AG08396 (cell line): ENCODE measurements at regions not wholly inside any gene's neighbourhood (a gene's known extent, or its start where the extent isn't known, plus 50 kb on each side); places are given as distances from the start of the nearest gene placed in this dataset.
"Not testable (repeated sequence)": the region's sequence is repeated elsewhere in the genome, so short reads cannot be mapped to it uniquely, and the experiment has no call there.

Source experiments
- DNase-seq: peaks from one replicate; pipeline ENCODE4 v3.0.0; 2012; ENCODE audit warnings: low spot score, mixed read lengths

DNA sequence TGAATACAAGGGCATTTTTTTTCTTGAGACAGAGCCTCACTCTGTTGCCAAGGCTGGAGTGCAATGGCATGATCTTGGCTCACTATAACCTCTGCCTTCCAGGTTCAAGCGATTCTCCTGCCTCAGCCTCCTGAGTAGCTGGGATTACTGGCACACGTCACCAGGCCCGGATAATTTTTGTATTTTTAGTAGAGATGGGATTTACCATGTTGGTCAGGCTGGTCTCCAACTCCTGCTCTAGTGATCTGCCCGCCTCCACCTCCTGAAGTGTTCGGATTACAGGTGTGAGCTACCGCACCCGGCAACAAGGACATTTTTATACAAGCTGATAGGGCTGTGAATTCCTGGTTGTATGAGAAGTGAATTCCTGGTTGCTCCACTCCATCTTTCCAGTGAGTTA is 577.7 kb upstream of the TPTE start:
- not testable (repeated sequence) for DNase-seq

DNA sequence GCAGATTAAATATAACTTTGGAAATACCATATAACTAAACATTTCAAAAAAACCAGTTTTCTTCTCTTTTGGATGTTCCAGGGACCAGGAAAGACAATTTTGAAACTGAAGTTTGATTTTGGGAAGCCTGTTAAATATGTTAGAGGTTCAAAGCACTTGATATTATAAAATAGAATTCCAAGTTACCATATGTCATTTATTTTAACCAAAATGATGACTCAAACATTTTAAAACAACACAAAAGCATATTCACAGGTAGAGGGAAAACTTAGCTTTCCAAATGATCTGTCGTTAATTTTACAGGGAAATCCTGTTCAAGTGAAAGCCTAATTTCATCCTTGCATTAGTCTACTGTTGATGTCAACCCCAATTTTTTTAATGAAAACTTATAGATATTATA is 575.3 kb upstream of the TPTE start:
- DNase-seq: not testable (repeated sequence)

GRCh38 chr21:9949510-9950289 is 571.7 kb upstream of the TPTE start:
- DNase-seq: not testable (repeated sequence)

DNA sequence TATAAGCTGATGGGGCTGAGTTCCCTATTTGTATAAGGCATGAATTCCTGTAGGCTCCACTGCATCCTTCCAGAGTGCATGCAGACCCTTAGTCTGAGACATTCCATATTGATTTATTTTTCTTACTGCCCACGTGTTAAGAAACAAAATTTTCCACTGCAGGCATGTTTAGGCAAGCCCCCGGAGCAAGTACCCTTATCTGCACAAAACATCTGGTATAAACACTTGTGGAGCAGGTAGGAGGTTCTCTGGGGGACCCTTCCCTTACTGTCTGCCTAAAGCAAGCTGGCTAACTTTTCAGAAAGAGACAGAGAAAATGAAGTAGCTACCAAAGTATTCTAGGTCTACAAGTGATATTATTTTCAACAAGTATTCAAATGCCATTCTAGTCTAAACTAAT is 571.0 kb upstream of the TPTE start:
- not testable (repeated sequence) for DNase-seq

GRCh38 chr21:9958791-9959190 is 562.6 kb upstream of the TPTE start:
- DNase-seq: not testable (repeated sequence)

- not testable (repeated sequence) for DNase-seq
Measured at GRCh38 chr21:9959220-9959964, 562.0 kb upstream of the TPTE start.

DNA sequence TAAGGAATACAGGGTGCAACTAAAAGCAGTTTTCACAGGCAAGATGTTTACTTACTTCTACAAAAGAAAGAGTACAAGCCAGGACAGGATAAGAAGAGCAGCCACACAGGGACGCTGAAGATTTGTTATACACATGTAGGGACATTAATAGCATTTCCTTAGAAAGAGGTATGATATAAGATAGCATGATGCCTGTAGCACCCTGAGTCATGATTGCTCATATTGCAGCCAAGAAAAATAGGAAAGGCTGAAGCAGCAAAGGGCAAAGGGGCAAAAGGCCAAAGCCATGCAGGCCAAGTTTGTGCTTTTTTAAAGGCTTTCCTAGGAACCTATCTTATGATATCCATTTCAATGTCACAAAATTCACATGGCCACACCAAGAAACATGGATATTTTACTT is 552.0 kb upstream of the TPTE start:
- not testable (repeated sequence) for DNase-seq

GRCh38 chr21:9972018-9972417 is 549.4 kb upstream of the TPTE start:
- DNase-seq: not testable (repeated sequence)

DNA sequence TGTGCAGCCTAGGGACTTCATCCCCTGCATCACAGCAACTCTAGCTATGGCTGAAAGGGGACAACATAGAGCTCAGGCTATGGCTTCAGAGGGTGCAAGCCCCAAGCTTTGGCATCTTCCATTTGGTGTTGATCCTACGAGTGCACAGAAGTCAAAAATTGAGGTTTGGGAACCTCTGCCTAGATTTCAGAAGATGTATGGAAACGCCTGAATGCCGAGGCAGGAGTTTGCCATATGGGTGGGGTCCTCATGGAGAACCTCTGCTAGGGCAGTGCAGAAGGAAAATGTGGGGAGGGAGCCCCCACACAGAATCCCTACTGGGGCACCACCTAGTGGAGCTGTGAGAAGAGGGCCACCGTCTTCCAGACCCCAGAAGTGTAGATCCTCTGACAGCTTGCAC is 543.0 kb upstream of the TPTE start:
- DNase-seq: not testable (repeated sequence)

GRCh38 chr21:9997507-9997906 is 523.9 kb upstream of the TPTE start:
- DNase-seq: not testable (repeated sequence)

DNA sequence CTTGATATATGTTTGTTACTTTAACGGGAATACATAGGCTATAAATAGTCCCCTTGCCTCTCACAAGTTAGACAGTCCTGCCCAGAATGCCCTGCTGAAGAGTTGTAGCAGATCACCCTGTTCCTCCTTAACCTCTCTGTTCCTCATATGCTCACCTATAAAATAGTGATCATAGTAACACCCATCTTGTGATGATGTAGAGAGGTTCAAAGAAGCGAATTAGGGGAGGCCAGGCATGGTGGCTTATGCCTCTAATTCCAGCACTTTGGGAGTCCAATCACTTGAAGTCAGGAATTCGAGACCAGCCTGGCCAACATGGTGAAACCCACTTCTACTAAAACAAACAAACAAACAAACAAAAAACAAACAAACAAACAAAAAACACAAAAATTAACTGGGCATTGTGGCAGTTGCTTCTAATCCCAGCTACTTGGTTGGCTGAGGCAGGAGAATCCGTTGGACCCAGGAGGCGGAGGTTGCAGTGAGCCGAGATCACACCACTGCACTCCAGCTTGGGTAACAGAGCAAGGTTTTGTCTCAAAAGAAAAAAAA is 518.5 kb upstream of the TPTE start:
- DNase-seq: not testable (repeated sequence)

DNA sequence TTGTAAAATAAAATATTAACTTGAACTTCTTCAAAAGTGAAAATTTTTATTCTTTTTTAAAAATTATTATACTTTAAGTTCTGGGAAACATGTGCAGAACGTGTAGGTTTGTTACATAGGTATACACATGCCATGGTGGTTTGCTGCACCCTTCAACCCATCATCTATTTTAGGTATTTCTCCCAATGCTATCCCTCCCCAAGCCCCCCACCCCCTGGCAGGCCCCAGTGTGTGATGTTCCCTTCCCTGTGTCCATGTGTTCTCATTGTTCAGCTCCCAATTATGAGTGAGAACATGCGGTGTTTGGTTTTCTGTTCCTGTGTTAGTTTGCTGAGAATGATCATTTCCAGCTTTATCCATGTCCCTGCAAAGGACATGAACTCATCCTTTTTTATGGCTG is 515.6 kb upstream of the TPTE start:
- DNase-seq: not testable (repeated sequence)

DNA sequence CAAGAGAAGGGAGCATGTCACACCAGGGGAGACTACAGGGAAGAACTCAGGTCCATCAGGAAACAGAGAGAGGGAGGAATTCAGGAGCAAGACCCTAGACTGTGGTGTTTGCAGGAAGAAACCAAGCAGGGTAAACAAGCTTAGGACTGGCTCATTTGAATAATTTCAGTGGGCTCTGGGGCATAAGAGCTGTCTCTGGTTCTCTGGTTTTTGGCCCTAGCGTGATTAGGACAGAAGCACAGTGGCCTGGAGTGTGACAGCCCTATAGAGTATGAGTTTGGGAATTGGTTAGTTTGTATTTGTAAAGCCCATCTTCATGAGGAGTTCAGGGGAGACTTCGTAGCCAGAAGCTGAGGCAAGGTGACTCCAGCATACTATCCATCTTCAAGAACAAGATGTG is 504.4 kb upstream of the TPTE start:
- DNase-seq: not testable (repeated sequence)

- not testable (repeated sequence) for DNase-seq
Measured at GRCh38 chr21:10017757-10018156, 503.6 kb upstream of the TPTE start.

GRCh38 chr21:10021462-10021861 is 499.9 kb upstream of the TPTE start:
- not testable (repeated sequence) for DNase-seq

DNA sequence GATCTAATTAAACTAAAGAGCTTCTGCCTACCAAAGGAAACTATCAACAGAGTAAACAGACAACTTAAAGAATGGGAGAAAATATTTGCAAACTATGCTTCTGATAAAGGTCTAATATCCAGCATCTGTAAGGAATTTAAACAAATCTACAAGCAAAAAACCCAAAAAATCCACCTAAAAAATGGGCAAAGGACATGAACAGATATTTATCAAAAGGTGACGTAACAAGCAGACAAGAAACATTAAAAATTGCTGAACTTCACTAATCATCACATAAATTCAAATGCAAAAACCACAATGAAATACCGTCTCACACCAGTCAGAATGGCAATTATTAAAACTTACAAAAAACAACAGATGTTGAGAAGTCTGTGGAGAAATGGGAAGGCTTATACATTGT is 498.6 kb upstream of the TPTE start:
- not testable (repeated sequence) for DNase-seq
